NCI-H1694 (cell line): ENCODE measurements at regions not wholly inside any gene's neighbourhood (a gene's known extent, or its start where the extent isn't known, plus 50 kb on each side); places are given as distances from the start of the nearest gene placed in this dataset.
"Not testable (repeated sequence)": the region's sequence is repeated elsewhere in the genome, so short reads cannot be mapped to it uniquely, and the experiment has no call there.

Source experiments
- DNase-seq: peaks from one replicate; lab custom pipeline; 2025; lab: John Stamatoyannopoulos, UW

- DNase-seq, result no peak
These were observed 117.5 kb upstream of the CLINT1 start for GRCh38 chr5:157976429-157976828.

- DNase-seq, result no peak
These were observed 113.6 kb upstream of the CLINT1 start for GRCh38 chr5:157972579-157972978.

- no peak for DNase-seq
These were observed 112.7 kb upstream of the CLINT1 start for GRCh38 chr5:157971571-157972216.

GRCh38 chr5:157968570-157968969 lies 109.6 kb upstream of the CLINT1 start:
- not testable (repeated sequence) for DNase-seq

- DNase-seq, result no peak
These were observed 107.0 kb upstream of the CLINT1 start for GRCh38 chr5:157965989-157966388.

GRCh38 chr5:157965040-157965678 lies 106.2 kb upstream of the CLINT1 start:
- DNase-seq, result no peak

- no peak for DNase-seq
These were observed 104.8 kb upstream of the CLINT1 start for GRCh38 chr5:157963761-157964160.

- DNase-seq, result no peak
These were observed 104.3 kb upstream of the CLINT1 start for GRCh38 chr5:157963244-157963643.

GRCh38 chr5:157962686-157963085 lies 103.7 kb upstream of the CLINT1 start:
- DNase-seq, result not testable (repeated sequence)

GRCh38 chr5:157961896-157962590 lies 103.1 kb upstream of the CLINT1 start:
- no peak for DNase-seq

GRCh38 chr5:157961176-157961575 lies 102.2 kb upstream of the CLINT1 start:
- DNase-seq, result no peak

GRCh38 chr5:157959370-157959769 lies 100.4 kb upstream of the CLINT1 start:
- DNase-seq, result no peak

- DNase-seq, result no peak
These were observed 97.4 kb upstream of the CLINT1 start for GRCh38 chr5:157956271-157956885.

GRCh38 chr5:157955541-157956172 lies 96.7 kb upstream of the CLINT1 start:
- no peak for DNase-seq

- DNase-seq, result no peak
These were observed 93.4 kb upstream of the CLINT1 start for GRCh38 chr5:157952374-157952685.

GRCh38 chr5:157951673-157952373 lies 92.9 kb upstream of the CLINT1 start:
- DNase-seq, result no peak

GRCh38 chr5:157949520-157949919 lies 90.6 kb upstream of the CLINT1 start:
- no peak for DNase-seq

- DNase-seq, result peak; percentile 88
These were observed 89.9 kb upstream of the CLINT1 start for GRCh38 chr5:157948738-157949410.

GRCh38 chr5:157947156-157947555 lies 88.2 kb upstream of the CLINT1 start:
- no peak for DNase-seq

- not testable (repeated sequence) for DNase-seq
These were observed 86.9 kb upstream of the CLINT1 start for GRCh38 chr5:157945822-157946221.

- DNase-seq, result no peak
These were observed 86.0 kb upstream of the CLINT1 start for GRCh38 chr5:157944938-157945337.
